ENCODE measurements at regions not wholly inside any gene's neighbourhood (a gene's known extent, or its start where the extent isn't known, plus 50 kb on each side); places are given as distances from the start of the nearest gene placed in this dataset.
"Not testable (repeated sequence)": the region's sequence is repeated elsewhere in the genome, so short reads cannot be mapped to it uniquely, and the experiment has no call there.

- in situ Hi-C loops (cut with MboI; ENCODE audit: low sequenced_read_pairs, unreplicated experiment): no loop called here
- no peak for DNase-seq (ENCODE audit: low spot score)
- no peak for TF ChIP-seq CTCF (IDR thresholded peaks at IDR 0.05; ENCODE audit: borderline replicate concordance, control extremely low read depth, extremely low read depth, insufficient read depth, missing control alignments)
Observed at GRCh38 chr1:189701606-189702005, 776.1 kb downstream of the BRINP3 start.

- in situ Hi-C loops (cut with MboI; ENCODE audit: low sequenced_read_pairs, unreplicated experiment): no loop called here
- no peak for DNase-seq (ENCODE audit: low spot score)
- no peak for TF ChIP-seq CTCF (IDR thresholded peaks at IDR 0.05; ENCODE audit: borderline replicate concordance, control extremely low read depth, extremely low read depth, insufficient read depth, missing control alignments)
Observed at GRCh38 chr1:189706594-189706993, 771.1 kb downstream of the BRINP3 start.

- in situ Hi-C loops (cut with MboI; ENCODE audit: low sequenced_read_pairs, unreplicated experiment): no loop called here
- no peak for DNase-seq (ENCODE audit: low spot score)
Observed at GRCh38 chr1:189708674-189709073, 769.0 kb downstream of the BRINP3 start.

GRCh38 chr1:189718147-189718795 lies 759.4 kb downstream of the BRINP3 start:
- DNase-seq (ENCODE audit: low spot score); in situ Hi-C loops (cut with MboI; ENCODE audit: low sequenced_read_pairs, unreplicated experiment): not testable (repeated sequence)

More at GRCh38 chr1:189708674-189709073, 769.0 kb downstream of the BRINP3 start:
- TF ChIP-seq CTCF (IDR thresholded peaks at IDR 0.05; ENCODE audit: borderline replicate concordance, control extremely low read depth, extremely low read depth, insufficient read depth, missing control alignments): no peak

GRCh38 chr1:189726806-189727205 lies 750.9 kb downstream of the BRINP3 start:
- in situ Hi-C loops (cut with MboI; ENCODE audit: low sequenced_read_pairs, unreplicated experiment): no loop called here
- no peak for TF ChIP-seq CTCF (IDR thresholded peaks at IDR 0.05; ENCODE audit: borderline replicate concordance, control extremely low read depth, extremely low read depth, insufficient read depth, missing control alignments)
- DNase-seq (ENCODE audit: low spot score): no peak

GRCh38 chr1:189751311-189751710 lies 726.4 kb downstream of the BRINP3 start:
- no peak for TF ChIP-seq CTCF (IDR thresholded peaks at IDR 0.05; ENCODE audit: borderline replicate concordance, control extremely low read depth, extremely low read depth, insufficient read depth, missing control alignments)
- no peak for DNase-seq (ENCODE audit: low spot score)
- in situ Hi-C loops (cut with MboI; ENCODE audit: low sequenced_read_pairs, unreplicated experiment): no loop called here

GRCh38 chr1:189752461-189752995 lies 725.1 kb downstream of the BRINP3 start:
- TF ChIP-seq CTCF (IDR thresholded peaks at IDR 0.05; ENCODE audit: borderline replicate concordance, control extremely low read depth, extremely low read depth, insufficient read depth, missing control alignments): no peak
- no peak for DNase-seq (ENCODE audit: low spot score)
- in situ Hi-C loops (cut with MboI; ENCODE audit: low sequenced_read_pairs, unreplicated experiment): no loop called here

- in situ Hi-C loops (cut with MboI; ENCODE audit: low sequenced_read_pairs, unreplicated experiment); DNase-seq (ENCODE audit: low spot score): not testable (repeated sequence)
Observed at GRCh38 chr1:189755100-189755499, 722.6 kb downstream of the BRINP3 start.

Measured in GM13976 (cell line).